ENCODE measurements at regions not wholly inside any gene's neighbourhood (a gene's known extent, or its start where the extent isn't known, plus 50 kb on each side); places are given as distances from the start of the nearest gene placed in this dataset.

- TF ChIP-seq CTCF (IDR thresholded peaks at IDR 0.05) (no peak), POLR2A (IDR thresholded peaks at IDR 0.05) (no peak)
These were observed 246.5 kb upstream of the SPRED2 start for GRCh38 chr2:65678779-65679391.
